GM13977 (cell line): ENCODE measurements at regions not wholly inside any gene's neighbourhood (a gene's known extent, or its start where the extent isn't known, plus 50 kb on each side); places are given as distances from the start of the nearest gene placed in this dataset.

Source experiments
- DNase-seq: peaks from one replicate; pipeline ENCODE4 v3.0.0; 2012; ENCODE audit warnings: low spot score
- in situ Hi-C: fragments of 300-500 bp; cut with MboI; formaldehyde crosslinking; loops from one replicate; pipeline ENCODE4 v1.12.0; 2022; ENCODE audit warnings: low sequenced_read_pairs, low pct_unique_long_range_greater_than_20kb, mixed read lengths, inconsistent platforms; ENCODE audit not compliant: unreplicated experiment
- TF ChIP-seq, protein P1 (sequence below): IDR thresholded peaks from 2 replicates; pipeline ENCODE4 v1.5.1; 2012; ENCODE audit warnings: mild to moderate bottlenecking, control low read depth; ENCODE audit not compliant: insufficient read depth; ENCODE audit errors: extremely low read depth, missing control alignments

DNA sequence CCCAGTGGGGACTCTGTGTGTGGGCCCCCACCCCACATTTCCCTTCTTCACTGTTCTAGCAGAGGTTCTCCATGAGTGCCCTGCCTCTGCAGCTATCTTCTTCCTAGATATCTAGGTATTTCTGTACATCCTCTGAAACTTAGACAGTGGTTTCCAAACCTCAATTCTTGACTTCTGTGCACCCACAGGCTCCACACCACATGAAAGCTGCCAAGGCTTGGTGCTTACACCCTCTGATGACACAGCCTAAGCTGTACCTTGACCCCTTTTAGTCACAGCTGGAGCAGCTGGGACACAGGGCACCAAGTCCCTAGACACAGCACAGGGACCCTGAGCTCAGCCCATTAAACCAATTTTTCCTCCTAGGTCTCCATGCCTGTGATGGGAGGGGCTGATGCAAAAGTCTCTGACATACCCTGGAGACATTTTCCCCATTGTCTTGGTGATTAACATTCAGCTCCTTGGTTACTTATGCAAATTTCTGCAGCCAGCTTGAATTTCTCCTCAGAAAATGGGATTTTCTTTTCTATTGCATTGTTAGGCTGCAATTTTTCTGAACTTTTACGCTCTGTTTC lies 304.5 kb downstream of the OTOL1 start:
- TF ChIP-seq, protein P1, sequence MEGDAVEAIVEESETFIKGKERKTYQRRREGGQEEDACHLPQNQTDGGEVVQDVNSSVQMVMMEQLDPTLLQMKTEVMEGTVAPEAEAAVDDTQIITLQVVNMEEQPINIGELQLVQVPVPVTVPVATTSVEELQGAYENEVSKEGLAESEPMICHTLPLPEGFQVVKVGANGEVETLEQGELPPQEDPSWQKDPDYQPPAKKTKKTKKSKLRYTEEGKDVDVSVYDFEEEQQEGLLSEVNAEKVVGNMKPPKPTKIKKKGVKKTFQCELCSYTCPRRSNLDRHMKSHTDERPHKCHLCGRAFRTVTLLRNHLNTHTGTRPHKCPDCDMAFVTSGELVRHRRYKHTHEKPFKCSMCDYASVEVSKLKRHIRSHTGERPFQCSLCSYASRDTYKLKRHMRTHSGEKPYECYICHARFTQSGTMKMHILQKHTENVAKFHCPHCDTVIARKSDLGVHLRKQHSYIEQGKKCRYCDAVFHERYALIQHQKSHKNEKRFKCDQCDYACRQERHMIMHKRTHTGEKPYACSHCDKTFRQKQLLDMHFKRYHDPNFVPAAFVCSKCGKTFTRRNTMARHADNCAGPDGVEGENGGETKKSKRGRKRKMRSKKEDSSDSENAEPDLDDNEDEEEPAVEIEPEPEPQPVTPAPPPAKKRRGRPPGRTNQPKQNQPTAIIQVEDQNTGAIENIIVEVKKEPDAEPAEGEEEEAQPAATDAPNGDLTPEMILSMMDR = no peak
- no peak for DNase-seq
- in situ Hi-C loops = no loop called here

DNA sequence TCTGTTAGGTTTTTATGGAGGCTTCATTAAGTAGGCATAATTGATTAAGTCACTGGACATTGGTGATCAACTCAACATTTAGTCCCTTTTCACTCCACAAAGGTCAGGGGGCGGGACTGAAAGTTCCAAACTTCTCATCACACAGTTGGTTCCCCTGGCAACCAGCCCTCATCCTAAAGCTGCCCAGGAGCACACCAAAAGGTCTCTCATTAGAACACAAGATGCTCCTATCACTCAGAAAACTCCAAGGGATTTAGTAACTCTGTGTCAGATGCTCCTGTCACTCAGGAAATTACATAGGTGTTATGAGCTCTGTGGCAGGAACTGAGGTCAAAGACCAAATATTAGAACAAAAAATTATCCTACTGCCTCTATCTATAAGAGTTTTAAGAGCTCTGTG lies 321.5 kb downstream of the OTOL1 start:
- DNase-seq = no peak
- TF ChIP-seq, protein P1 = no peak
- in situ Hi-C loops = no loop called here

DNA sequence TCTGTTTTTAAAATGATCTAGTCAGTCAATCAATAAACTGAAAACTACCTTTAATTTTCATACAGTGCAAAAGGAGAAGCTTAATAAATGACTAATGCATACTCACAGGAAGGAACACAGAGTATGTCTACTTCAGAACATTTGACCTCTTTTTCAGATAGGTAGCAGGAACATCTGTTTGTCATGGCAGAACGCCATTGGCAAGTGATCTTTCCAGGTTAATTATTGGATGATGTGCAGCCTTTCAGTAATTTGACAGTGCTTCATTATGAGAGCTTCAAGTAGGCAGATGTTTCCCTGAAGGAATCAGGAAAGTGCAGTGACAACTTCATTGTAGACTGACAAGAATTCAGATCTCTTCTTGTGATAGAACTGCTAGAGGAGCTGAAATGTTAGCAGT lies 325.0 kb downstream of the OTOL1 start:
- DNase-seq = no peak
- in situ Hi-C loops = no loop called here

DNA sequence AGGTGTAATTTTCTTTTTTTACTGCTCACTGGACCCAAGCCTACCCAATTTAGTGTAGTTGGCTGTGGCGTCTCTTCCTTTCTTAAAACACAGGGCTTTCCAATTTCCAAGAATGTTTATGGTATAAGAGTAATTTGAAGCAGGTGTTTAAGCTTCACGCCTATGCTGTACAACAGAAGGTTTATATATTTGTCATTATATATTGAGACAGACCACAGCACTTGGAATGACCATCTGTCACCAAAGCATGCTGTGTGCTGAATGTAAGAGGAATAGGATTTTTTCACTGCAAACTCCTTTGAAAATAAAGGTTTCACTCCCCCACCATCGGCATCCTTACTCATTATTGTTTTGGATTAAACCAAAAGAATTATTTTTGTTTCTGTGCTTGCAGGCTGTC lies 325.7 kb downstream of the OTOL1 start:
- DNase-seq = no peak
- TF ChIP-seq, protein P1 = no peak
- in situ Hi-C loops = no loop called here

More for the DNA sequence above, 325.0 kb downstream of the OTOL1 start:
- TF ChIP-seq, protein P1 = no peak

DNA sequence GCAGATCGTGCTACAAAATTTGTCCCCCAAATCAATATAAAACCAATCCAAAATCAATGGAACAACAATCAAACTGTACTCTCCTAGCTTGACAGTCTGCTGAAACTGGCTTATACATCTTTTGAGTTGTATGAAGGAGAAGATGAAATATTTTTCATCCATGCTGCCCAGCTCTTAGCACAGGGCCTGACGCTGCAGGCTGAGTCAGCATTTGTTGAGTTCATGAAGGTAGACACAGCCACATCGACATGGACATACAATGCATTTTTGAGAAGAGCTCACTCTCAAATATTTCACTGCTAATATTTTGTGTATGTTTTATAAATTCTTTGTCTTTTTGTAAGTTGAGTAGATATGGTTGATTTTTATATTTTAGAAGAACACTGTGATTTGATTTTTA lies 327.3 kb downstream of the OTOL1 start:
- in situ Hi-C loops = no loop called here
- TF ChIP-seq, protein P1 = no peak
- no peak for DNase-seq

DNA sequence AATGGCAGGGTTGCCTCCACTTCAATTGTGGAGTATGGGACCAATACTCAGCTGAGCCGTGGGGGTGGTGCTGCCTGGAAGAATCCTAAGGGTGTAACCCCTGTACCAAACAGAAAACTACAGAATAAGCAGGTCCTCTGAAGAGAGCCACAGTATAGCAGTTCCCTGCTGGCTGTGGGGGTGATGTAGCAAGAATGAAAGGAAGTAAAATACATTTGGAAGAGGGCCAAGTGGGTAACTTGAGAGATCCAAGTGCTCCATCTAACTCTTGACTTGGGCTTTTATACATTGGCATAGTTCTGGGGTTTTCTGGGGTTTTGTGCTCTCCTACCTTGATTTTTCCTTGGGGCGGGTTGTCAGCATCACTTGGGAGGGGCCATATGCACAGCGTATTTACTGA lies 341.4 kb downstream of the OTOL1 start:
- no peak for DNase-seq
- in situ Hi-C loops = no loop called here
- TF ChIP-seq, protein P1 = no peak

DNA sequence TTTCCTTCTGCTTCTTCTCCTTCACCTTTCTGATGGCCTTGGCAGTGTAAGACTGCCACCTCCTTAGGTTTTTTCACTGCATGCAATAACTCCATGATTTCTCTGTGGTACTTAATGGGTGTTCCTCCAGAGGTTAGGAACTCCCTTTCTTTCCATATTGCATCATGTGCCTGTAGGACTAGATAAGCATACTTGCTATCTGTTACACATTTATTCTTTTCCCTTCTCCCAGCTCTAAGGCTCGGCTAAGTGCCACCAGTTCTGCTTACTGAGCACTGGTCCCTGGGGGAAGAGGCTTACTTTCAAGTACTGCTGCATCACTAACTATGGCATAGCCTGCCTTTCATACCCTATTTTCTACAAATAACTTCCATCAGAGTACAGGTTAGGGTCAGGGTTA lies 351.8 kb downstream of the OTOL1 start:
- DNase-seq = no peak
- in situ Hi-C loops = no loop called here
- TF ChIP-seq, protein P1 = no peak
